H1 (cell line): ENCODE measurements at regions not wholly inside any gene's neighbourhood (a gene's known extent, or its start where the extent isn't known, plus 50 kb on each side); places are given as distances from the start of the nearest gene placed in this dataset.

Source experiments
- CTCF ChIA-PET: fragments of 300-600 bp; sonication (Branson Sonifier 250); formaldehyde crosslinking; loops from one replicate; lab custom pipeline; 2021; ENCODE audit not compliant: partially characterized antibody; lab: Charles Lee
- POLR2A ChIA-PET: fragments of 300-600 bp; sonication (Branson Sonifier 250); formaldehyde crosslinking; loops from one replicate; lab custom pipeline; 2021; ENCODE audit warnings: inconsistent platforms; ENCODE audit not compliant: partially characterized antibody; lab: Charles Lee
- DNase-seq, 2 experiments: peaks; one replicate each; pipeline versions ENCODE4 v3.0.0 to v3.0.0-alpha.2; 2010 to 2022; ENCODE audit warnings: low spot score in 2 of 2, low read depth in 1 of 2, mixed read lengths in 1 of 2
- FAIRE-seq: peaks from 2 replicates; lab custom pipeline; 2011; peaks lifted over from hg19 to GRCh38; lab: Jason Lieb, UNC
- H2AFZ ChIP-seq: 2 replicates; pipeline ENCODE4 v1.8.1; 2012; ENCODE audit warnings: low read length, inconsistent platforms
- H2AK5ac ChIP-seq: 2 replicates; pipeline ENCODE4 v1.6.1; 2013; ENCODE audit warnings: low read depth, low read length
- H2BK120ac ChIP-seq: replicated peaks from 2 replicates; pipeline ENCODE3; 2013; ENCODE audit warnings: low read depth, low read length, inconsistent platforms
- H2BK12ac ChIP-seq: 2 replicates; pipeline ENCODE4 v1.6.1; 2013; ENCODE audit warnings: low read depth, low read length
- H2BK15ac ChIP-seq: 2 replicates; pipeline ENCODE4 v1.6.1; 2013; ENCODE audit warnings: low read length
- H2BK20ac ChIP-seq: 2 replicates; pipeline ENCODE4 v1.6.1; 2013; ENCODE audit warnings: low read length
- H2BK5ac ChIP-seq: 2 replicates; pipeline ENCODE4 v1.6.1; 2013; ENCODE audit warnings: low read depth, low read length
- H3K14ac ChIP-seq: 2 replicates; pipeline ENCODE4 v1.6.1; 2013; ENCODE audit warnings: inconsistent platforms; ENCODE audit not compliant: insufficient read length
- H3K18ac ChIP-seq: 2 replicates; pipeline ENCODE4 v1.6.1; 2013; ENCODE audit warnings: low read length; ENCODE audit errors: extremely low read depth
- H3K23ac ChIP-seq: 2 replicates; pipeline ENCODE4 v1.6.1; 2013; ENCODE audit warnings: inconsistent platforms; ENCODE audit not compliant: insufficient read length
- H3K23me2 ChIP-seq: 2 replicates; pipeline ENCODE4 v1.6.1; 2013; ENCODE audit warnings: low read depth, low read length
- H3K27ac ChIP-seq: 2 replicates; pipeline ENCODE4 v1.6.1; 2011; ENCODE audit warnings: low read depth, low read length, inconsistent platforms
- H3K27me3 ChIP-seq, 4 experiments: replicated peaks in 1 of 4; 1 replicate in 1 of 4; 2 replicates in 3 of 4; pipeline versions ENCODE4 v1.6.1 to v1.8.1; 2011 to 2013; ENCODE audit warnings: low read length in 3 of 4, mild to moderate bottlenecking in 3 of 4, inconsistent platforms in 2 of 4, mixed read lengths in 2 of 4, moderate library complexity in 1 of 4; ENCODE audit not compliant: control insufficient read depth in 3 of 4, insufficient read depth in 3 of 4; ENCODE audit errors: extremely low read depth in 1 of 4
- H3K36me3 ChIP-seq, 4 experiments: 2 replicates each; pipeline versions ENCODE4 v1.6.1 to v1.8.1; 2011 to 2013; ENCODE audit warnings: mild to moderate bottlenecking in 4 of 4, low read length in 3 of 4, moderate library complexity in 2 of 4, control low read depth in 1 of 4, inconsistent platforms in 1 of 4; ENCODE audit not compliant: insufficient read depth in 4 of 4, control insufficient read depth in 2 of 4
- H3K4ac ChIP-seq: replicated peaks from 2 replicates; pipeline ENCODE3; 2013; ENCODE audit warnings: low read length, low read depth, mixed read lengths, inconsistent platforms; ENCODE audit not compliant: insufficient read length
- H3K4me1 ChIP-seq, 4 experiments: replicated peaks in 1 of 4; 1 replicate in 1 of 4; 2 replicates in 3 of 4; pipeline versions ENCODE4 v1.6.1 to v1.8.1; 2011 to 2013; ENCODE audit warnings: low read length in 3 of 4, inconsistent platforms in 2 of 4, mixed read lengths in 1 of 4; ENCODE audit not compliant: insufficient read depth in 4 of 4, control insufficient read depth in 3 of 4
- H3K4me2 ChIP-seq, 2 experiments: 2 replicates each; pipeline versions ENCODE4 v1.6.1 to v1.8.1; 2011 to 2013; ENCODE audit warnings: low read depth in 2 of 2, low read length in 2 of 2, control low read depth in 1 of 2, inconsistent platforms in 1 of 2, mild to moderate bottlenecking in 1 of 2; ENCODE audit not compliant: insufficient read depth in 1 of 2
- H3K4me3 ChIP-seq, 4 experiments: fragments of 200-600, 300-600 bp in 1 of 4; sonication (generic), shearing (Covaris generic), sonication (Bioruptor Twin) in 1 of 4; 2 replicates each; pipeline versions ENCODE4 v1.5.1 to v1.8.1; 2011 to 2016; ENCODE audit warnings: low read length in 4 of 4, low read depth in 3 of 4, control low read depth in 2 of 4, inconsistent platforms in 2 of 4, mild to moderate bottlenecking in 2 of 4, mixed read lengths in 1 of 4, moderate library complexity in 1 of 4; ENCODE audit not compliant: insufficient read depth in 2 of 4; ENCODE audit errors: extremely low read depth in 1 of 4
- H3K56ac ChIP-seq: replicated peaks from 2 replicates; pipeline ENCODE3; 2013; ENCODE audit warnings: low read depth, mild to moderate bottlenecking, mixed read lengths, low read length, inconsistent platforms; ENCODE audit not compliant: insufficient read length
- H3K79me1 ChIP-seq: 2 replicates; pipeline ENCODE4 v1.6.1; 2013; ENCODE audit warnings: low read depth, low read length, control low read depth
- H3K79me2 ChIP-seq, 2 experiments: 2 replicates each; pipeline versions ENCODE4 v1.6.1 to v1.8.1; 2012 to 2013; ENCODE audit warnings: low read length in 2 of 2, mild to moderate bottlenecking in 2 of 2, inconsistent platforms in 1 of 2; ENCODE audit not compliant: insufficient read depth in 2 of 2, control insufficient read depth in 1 of 2
- H3K9ac ChIP-seq, 4 experiments: replicated peaks in 1 of 4; 1 replicate in 1 of 4; 2 replicates in 3 of 4; pipeline versions ENCODE4 v1.6.1 to v1.8.1; 2011 to 2013; ENCODE audit warnings: low read depth in 3 of 4, low read length in 3 of 4, control low read depth in 2 of 4, mild to moderate bottlenecking in 2 of 4, moderate library complexity in 2 of 4, inconsistent platforms in 1 of 4; ENCODE audit errors: extremely low read depth in 1 of 4
- H3K9me3 ChIP-seq, 2 experiments: 2 replicates each; pipeline versions ENCODE4 v1.6.1 to v1.8.1; 2012 to 2013; ENCODE audit warnings: mild to moderate bottlenecking in 2 of 2, moderate library complexity in 2 of 2, control low read depth in 1 of 2, inconsistent platforms in 1 of 2, low read depth in 1 of 2, low read length in 1 of 2, mixed read lengths in 1 of 2; ENCODE audit not compliant: insufficient read depth in 2 of 2
- H4K20me1 ChIP-seq, 2 experiments: replicated peaks in 1 of 2; 2 replicates each; pipeline versions ENCODE3 to v1.8.1; 2011 to 2013; ENCODE audit warnings: inconsistent platforms in 2 of 2, low read length in 2 of 2, mild to moderate bottlenecking in 1 of 2; ENCODE audit not compliant: insufficient read depth in 2 of 2, control insufficient read depth in 1 of 2
- H4K5ac ChIP-seq: 2 replicates; pipeline ENCODE4 v1.6.1; 2013; ENCODE audit warnings: low read length, low read depth, mixed read lengths, inconsistent platforms; ENCODE audit not compliant: insufficient read length
- H4K8ac ChIP-seq: 2 replicates; pipeline ENCODE4 v1.8.0; 2013; ENCODE audit warnings: mild to moderate bottlenecking, moderate library complexity, low read length, inconsistent platforms; ENCODE audit not compliant: insufficient read depth; ENCODE audit errors: extremely low read depth
- H4K91ac ChIP-seq: replicated peaks from 2 replicates; pipeline ENCODE3; 2013; ENCODE audit warnings: low read length, mixed read lengths, inconsistent platforms; ENCODE audit not compliant: insufficient read length
- BCL11A ChIP-seq, 2 experiments: IDR thresholded peaks; one replicate each; pipeline ENCODE4 v1.6.1; 2011; ENCODE audit warnings: low read depth in 2 of 2, low read length in 2 of 2, mild to moderate bottlenecking in 2 of 2
- CHD1 ChIP-seq: IDR thresholded peaks from 2 replicates; pipeline ENCODE4 v1.6.1; 2012; ENCODE audit warnings: low read depth, low read length, improper control_type of control experiment
- CREB1 ChIP-seq: IDR thresholded peaks from 2 replicates; pipeline ENCODE4 v1.6.1; 2012; ENCODE audit warnings: inconsistent platforms
- CTBP2 ChIP-seq: IDR thresholded peaks from 2 replicates; pipeline ENCODE4 v1.7.0; 2011; ENCODE audit warnings: borderline replicate concordance, mild to moderate bottlenecking, moderate library complexity, mixed read lengths, low read length; ENCODE audit not compliant: insufficient read depth, insufficient read length
- GTF2F1 ChIP-seq: IDR thresholded peaks from 2 replicates; pipeline ENCODE4 v1.6.1; 2012; ENCODE audit warnings: low read depth, low read length, improper control_type of control experiment, borderline replicate concordance
- MAX ChIP-seq: IDR thresholded peaks from 2 replicates; pipeline ENCODE4 v1.6.1; 2012; ENCODE audit warnings: inconsistent platforms
- POLR2AphosphoS5 ChIP-seq: IDR thresholded peaks from 2 replicates; pipeline ENCODE4 v1.6.1; 2011; ENCODE audit warnings: low read depth, low read length
- RAD21 ChIP-seq, 2 experiments: IDR thresholded peaks in 1 of 2; conservative IDR thresholded peaks in 1 of 2; 2 replicates each; pipeline ENCODE4 v1.6.1; 2011; ENCODE audit warnings: low read depth in 2 of 2, low read length in 2 of 2, improper control_type of control experiment in 1 of 2, inconsistent platforms in 1 of 2, mild to moderate bottlenecking in 1 of 2, moderate library complexity in 1 of 2
- RNF2 ChIP-seq: fragments of 200-900, 300-1000 bp; sonication (generic); IDR thresholded peaks from 2 replicates; pipeline ENCODE4 v1.7.1; 2016; ENCODE audit warnings: borderline replicate concordance, low read depth, mild to moderate bottlenecking, antibody characterized with exemption, low read length; ENCODE audit not compliant: poor library complexity, severe bottlenecking; ENCODE audit errors: missing control alignments
- SIRT6 ChIP-seq: IDR thresholded peaks from one replicate; pipeline ENCODE4 v1.7.1; 2012; ENCODE audit warnings: low read length, inconsistent platforms
- SP2 ChIP-seq: IDR thresholded peaks from 2 replicates; pipeline ENCODE4 v1.6.1; 2012; ENCODE audit warnings: mild to moderate bottlenecking, low read length, inconsistent platforms
- SP4 ChIP-seq: IDR thresholded peaks from 2 replicates; pipeline ENCODE4 v1.6.1; 2012; ENCODE audit warnings: low read length, inconsistent platforms
- SRF ChIP-seq: IDR thresholded peaks from 2 replicates; pipeline ENCODE4 v1.6.1; 2011; ENCODE audit warnings: mild to moderate bottlenecking, low read depth, low read length, moderate library complexity
- TBP ChIP-seq: IDR thresholded peaks from 2 replicates; pipeline ENCODE4 v1.6.1; 2011; ENCODE audit warnings: low read depth, low read length, improper control_type of control experiment
- TEAD4 ChIP-seq: IDR thresholded peaks from 2 replicates; pipeline ENCODE4 v1.6.1; 2012; ENCODE audit warnings: low read depth, low read length, inconsistent platforms, mixed read lengths
- WGBS, 2 experiments: shearing (Covaris generic) in 1 of 2; methylation state at CpG; one replicate each; pipeline versions ENCODE4 v1.1.6 to v1.1.7; 2013 to 2015; ENCODE audit warnings: low lambda C conversion rate in 2 of 2, mixed read lengths in 2 of 2, inconsistent platforms in 1 of 2, low coverage in 1 of 2, missing lambda C conversion rate in 1 of 2; ENCODE audit not compliant: insufficient replicate concordance in 2 of 2, insufficient coverage in 1 of 2, insufficient read length in 1 of 2; ENCODE audit errors: extremely low coverage in 1 of 2, missing lambda C conversion rate in 1 of 2; 5-methylcytosine and 5-hydroxymethylcytosine counted together

GRCh38 chr6:164169355-164169754, 754.8 kb downstream of the QKI start:
- FAIRE-seq: no peak
- no peak overlapping the region for H3K27ac ChIP-seq
- TF ChIP-seq GTF2F1 (no peak), RNF2 (no peak), MAX (no peak), CTBP2 (no peak), SRF (no peak), POLR2AphosphoS5 (no peak), RAD21 (IDR thresholded peaks at IDR 0.05 in 1 of 2, conservative IDR thresholded peaks at IDR 0.05 in 1 of 2; ENCODE audit: low read depth in 2 of 2, low read length in 2 of 2) (no peak), TBP (no peak), CHD1 (no peak), TEAD4 (no peak), BCL11A (IDR thresholded peaks at IDR 0.05; ENCODE audit: low read depth in 2 of 2, low read length in 2 of 2) (no peak), SP4 (no peak), SIRT6 (no peak), CREB1 (no peak), SP2 (no peak)

More at GRCh38 chr6:164169355-164169754, 754.8 kb downstream of the QKI start:
- H2AFZ ChIP-seq: no peak overlapping the region
- 0 out of 2 replicates have a peak overlapping the region, but pooled peaks have one; percentile 18 for H2BK20ac ChIP-seq
- H2BK5ac ChIP-seq: no peak overlapping the region
- no peak overlapping the region for H4K91ac ChIP-seq
- no peak overlapping the region for H2AK5ac ChIP-seq
- WGBS, 2 experiments: 97% methylated on average over 7 of the region's 7 CpGs; no CpG with 5 or more reads in 1 of the 2 experiments
- H3K18ac ChIP-seq: no peak overlapping the region
- no peak overlapping the region for H2BK120ac ChIP-seq
- no peak overlapping the region for H2BK12ac ChIP-seq
- H3K4me3 ChIP-seq: no peak overlapping the region
- no peak for DNase-seq
- no peak overlapping the region for H4K8ac ChIP-seq
- H2BK15ac ChIP-seq: no peak overlapping the region
- no peaks in the 10 kb centered on the region for H4K20me1 ChIP-seq
- H3K79me1 ChIP-seq: no peaks in the 10 kb centered on the region
- H3K9ac ChIP-seq: no peak overlapping the region
- no peak overlapping the region for H3K4ac ChIP-seq
- H3K4me1 ChIP-seq: peaks cover 0 to 4% (median 2%) of the 10 kb centered on the region in 4 experiments; a peak in 2 of 7 replicates
- ChIA-PET POLR2A (no interaction called here), CTCF (interaction anchor here (0.6 to 1.7 kb wide), 4 partner anchors 18 to 153 kb away, joined by 3 to 5 read pairs (median 4); no protein-coding TSS in a partner anchor)
- no peak overlapping the region for H3K23ac ChIP-seq
- no peaks in the 10 kb centered on the region for H3K23me2 ChIP-seq
- peaks cover 0 to 7% of the 10 kb centered on the region in 2 experiments; a peak in 1 of 4 replicates for H3K9me3 ChIP-seq
- no peak overlapping the region for H3K56ac ChIP-seq
- H3K27me3 ChIP-seq: no peaks in the 10 kb centered on the region
- H3K36me3 ChIP-seq: no peaks in the 10 kb centered on the region
- H3K4me2 ChIP-seq: no peak overlapping the region
- no peak overlapping the region for H3K14ac ChIP-seq
- H3K79me2 ChIP-seq: no peaks in the 10 kb centered on the region
- H4K5ac ChIP-seq: no peak overlapping the region
